HG03095 (cell line): ENCODE measurements at regions not wholly inside any gene's neighbourhood (a gene's known extent, or its start where the extent isn't known, plus 50 kb on each side); places are given as distances from the start of the nearest gene placed in this dataset.
A peak's percentile ranks its signal among the peaks of the same experiment; 100 is the strongest.

Source experiments
- ATAC-seq: cut with Tn5 transposase; IDR thresholded peaks from one replicate; pipeline ENCODE4 v1.9.1; 2021; ENCODE audit warnings: moderate library complexity; ENCODE audit not compliant: unreplicated experiment

GRCh38 chr2:138964418-138964817 lies 184.2 kb upstream of the NXPH2 start:
- ATAC-seq = no peak

DNA sequence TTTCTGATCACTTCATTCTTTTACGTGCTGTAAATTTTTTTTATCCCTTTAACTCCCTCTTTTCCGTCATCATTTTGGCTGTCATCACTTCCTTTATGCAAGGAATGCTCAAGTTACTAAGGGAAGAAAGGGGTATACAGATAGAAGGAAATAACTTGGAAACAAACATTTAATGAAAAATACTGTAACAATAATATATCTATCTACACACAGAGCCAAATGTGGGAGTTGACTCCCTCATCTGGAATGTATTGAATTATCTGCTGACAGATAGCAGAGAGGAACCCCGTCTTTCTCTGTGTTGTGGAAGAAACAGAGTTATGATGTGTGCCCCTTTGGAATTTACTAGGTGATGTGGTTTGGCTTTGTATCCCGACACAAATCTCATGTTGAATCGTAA lies 182.5 kb upstream of the NXPH2 start:
- no peak for ATAC-seq

DNA sequence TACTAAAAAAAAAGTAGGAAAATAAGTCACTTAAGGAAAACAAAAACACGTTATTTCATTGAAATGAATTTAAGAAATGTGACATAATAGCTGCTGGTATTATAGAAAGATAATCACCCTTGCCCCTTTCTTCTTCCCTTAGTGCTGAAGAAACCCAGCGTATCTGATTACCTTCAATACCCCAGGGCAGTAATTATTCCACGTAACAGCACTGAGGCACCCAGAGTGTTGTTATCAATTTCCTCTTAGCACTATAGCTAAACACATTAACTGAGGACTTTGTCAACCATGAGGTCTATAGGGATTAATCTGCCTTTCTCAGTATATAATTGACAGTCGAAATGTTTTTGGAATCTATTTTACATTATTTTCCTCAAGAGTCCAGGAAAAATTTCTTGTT lies 180.0 kb upstream of the NXPH2 start:
- ATAC-seq = no peak

DNA sequence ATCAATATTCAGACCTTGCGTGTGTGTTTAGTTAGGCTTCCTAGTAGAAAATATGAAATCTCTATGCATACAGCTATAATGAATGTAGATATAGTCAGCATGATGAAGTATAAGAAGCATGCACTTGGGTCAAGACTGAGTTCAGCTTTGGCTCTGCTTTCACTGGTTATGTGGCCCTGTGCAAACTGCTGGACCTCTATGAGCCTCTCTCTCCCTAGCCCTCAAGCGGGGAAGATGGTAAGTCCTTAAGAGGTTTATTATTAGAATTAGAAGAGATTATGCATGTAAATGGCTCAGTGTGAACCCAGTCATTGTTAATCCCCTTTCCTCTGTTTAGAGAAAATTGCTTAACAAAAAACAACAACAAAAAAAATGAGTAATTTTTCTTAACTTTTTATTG lies 178.8 kb upstream of the NXPH2 start:
- no peak for ATAC-seq

- no peak for ATAC-seq
Observed at GRCh38 chr2:138956116-138956515, 175.9 kb upstream of the NXPH2 start.

DNA sequence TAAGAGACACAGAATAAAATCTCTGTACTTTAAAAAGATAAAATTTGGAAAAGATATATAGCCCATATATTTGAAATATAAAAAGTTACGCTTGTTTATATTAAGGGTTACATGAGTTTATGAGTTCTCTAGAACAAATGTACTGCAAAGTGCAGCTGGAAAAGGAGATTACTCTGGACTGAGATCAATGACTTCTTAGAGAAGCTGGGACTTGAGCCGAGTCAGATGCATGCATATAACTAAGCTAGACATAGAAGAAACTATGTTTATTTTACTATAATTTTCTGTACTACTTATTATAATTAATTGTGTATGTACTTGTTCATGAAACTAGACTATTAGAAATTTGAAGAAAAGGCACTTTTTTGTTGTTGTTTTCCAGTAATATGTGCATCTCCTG lies 170.3 kb upstream of the NXPH2 start:
- no peak for ATAC-seq

DNA sequence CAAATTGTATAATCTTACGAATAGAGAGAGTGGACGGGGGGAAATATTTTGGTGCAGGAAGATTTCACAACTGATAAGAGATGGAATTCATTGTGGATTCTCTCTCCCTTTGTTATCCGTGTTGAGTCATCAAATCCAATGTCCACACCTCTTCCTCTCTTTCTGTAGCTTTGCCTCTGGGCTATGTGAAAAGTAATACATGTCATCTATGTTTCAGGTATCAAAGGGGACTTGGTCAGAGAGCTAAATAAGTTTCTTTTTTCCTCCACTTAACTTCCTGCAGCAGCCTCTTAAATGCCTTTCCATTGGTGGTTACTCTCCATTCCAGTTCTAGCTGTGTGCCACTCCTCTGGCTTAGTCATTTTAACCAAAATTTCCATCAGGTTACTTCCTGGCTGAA lies 169.3 kb upstream of the NXPH2 start:
- no peak for ATAC-seq

- ATAC-seq = peak; percentile 78
Observed at GRCh38 chr2:138948070-138948539, 167.9 kb upstream of the NXPH2 start.

DNA sequence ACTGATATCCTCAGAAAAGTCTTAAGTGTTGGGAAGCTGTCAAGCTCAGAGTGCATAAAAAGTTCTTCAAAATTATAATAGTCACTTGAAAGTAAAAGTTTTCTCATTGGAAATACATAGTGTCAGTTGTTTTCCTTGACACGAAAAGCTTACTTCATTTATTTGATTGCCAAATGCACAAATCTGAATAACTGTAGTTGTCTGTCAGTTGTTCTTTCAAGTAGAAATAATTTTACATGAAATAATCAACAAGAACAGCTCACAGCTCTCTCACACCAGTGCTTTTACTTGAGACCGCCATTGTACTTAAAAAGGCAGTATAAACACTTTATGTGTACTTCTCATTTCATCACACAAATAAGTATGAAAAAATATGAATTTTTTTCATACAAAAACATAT lies 163.3 kb upstream of the NXPH2 start:
- ATAC-seq = no peak

DNA sequence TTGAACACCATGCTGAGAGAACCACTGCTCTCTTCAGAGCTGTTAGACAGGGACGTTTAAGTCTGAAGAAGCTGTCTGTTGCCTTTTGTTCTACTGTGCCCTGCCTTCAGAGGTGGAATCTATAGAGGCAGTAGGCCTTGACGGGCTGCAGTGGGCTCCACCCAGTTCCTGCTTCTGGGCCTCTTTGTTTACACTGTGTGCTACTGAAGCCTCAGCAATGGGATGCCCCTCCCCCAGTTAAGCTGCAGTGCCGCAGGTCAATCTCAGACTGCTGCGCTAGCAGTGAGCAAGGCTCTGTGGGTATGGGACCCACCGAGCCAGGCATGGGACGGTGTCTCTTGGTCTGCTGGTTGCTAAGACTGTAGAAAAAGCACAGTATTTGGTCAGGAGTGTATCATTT lies 162.3 kb upstream of the NXPH2 start:
- ATAC-seq = no peak

- ATAC-seq = no peak
Observed at GRCh38 chr2:138931284-138932256, 151.4 kb upstream of the NXPH2 start.

- no peak for ATAC-seq
Observed at GRCh38 chr2:138930571-138930970, 150.4 kb upstream of the NXPH2 start.

DNA sequence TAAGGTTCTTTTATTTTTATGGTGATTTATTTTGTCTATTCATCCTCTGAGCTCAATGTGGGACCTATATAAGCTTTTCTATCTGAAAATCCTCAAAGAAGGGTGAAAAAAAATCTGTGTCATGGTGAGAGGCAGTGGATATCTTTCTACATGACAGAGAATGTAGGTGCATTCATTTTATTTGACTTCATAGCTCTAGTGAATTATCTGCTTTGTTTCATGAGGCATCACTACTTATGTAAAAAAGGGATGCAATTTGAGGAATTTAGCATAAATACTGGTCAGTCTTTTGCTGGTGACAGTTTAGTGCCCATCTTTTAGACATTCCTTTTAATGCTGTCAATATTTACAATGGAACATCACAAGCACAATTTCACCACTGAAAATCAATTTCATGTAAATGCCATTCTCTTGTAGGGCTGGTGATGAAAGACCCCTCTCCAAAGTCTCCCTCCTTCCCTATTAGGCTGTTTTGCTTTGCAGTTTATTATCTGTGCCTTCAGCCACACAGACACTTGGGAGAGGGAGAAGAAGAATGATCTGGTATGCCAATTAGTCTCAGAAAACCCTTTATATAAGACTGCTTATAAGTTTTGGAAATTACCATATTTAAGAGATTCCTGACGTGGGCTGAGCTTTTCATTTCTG lies 148.3 kb upstream of the NXPH2 start:
- no peak for ATAC-seq

GRCh38 chr2:138922973-138923563 lies 142.9 kb upstream of the NXPH2 start:
- ATAC-seq = no peak

GRCh38 chr2:138919120-138919747 lies 139.0 kb upstream of the NXPH2 start:
- ATAC-seq = no peak

GRCh38 chr2:138910427-138910826 lies 130.2 kb upstream of the NXPH2 start:
- ATAC-seq = no peak

DNA sequence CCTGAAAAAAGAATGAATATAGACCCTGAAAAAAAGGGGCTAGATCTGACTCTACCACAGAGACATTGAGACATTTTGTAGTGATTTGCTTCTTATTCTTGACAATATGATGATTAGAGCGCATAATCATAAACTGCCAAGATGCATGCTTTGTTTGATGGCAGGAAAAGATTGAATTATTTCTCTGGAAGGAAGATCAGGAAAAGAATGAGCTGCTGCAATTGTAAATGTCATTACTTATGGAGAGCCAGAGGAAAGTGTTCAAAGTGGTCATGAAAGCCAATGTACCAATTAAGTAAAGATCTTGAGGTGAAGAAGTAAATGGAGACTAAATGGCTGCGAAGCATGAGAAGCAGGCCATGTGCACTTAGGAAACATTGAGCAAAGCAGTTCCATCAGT lies 126.4 kb upstream of the NXPH2 start:
- ATAC-seq = no peak

GRCh38 chr2:138902239-138902871 lies 122.2 kb upstream of the NXPH2 start:
- ATAC-seq = no peak

DNA sequence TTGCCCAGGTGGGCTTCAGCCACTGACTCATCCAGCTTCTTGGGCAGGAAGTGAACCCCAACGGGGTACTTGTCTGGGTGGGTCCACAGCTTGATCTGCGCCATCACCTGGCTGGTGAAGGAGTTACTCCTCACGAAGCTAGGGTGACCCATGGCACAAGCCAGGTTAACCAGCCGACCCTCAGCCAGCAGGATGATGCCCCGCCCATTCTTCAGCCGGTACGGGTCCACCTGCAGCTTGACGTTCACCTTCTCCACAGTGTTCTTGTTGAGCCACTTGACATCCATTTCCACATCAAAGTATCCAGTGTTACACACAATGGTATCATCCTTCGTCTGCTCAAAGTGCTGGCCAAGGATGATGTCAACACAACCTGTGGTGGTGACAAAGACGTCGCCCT lies 121.3 kb upstream of the NXPH2 start:
- ATAC-seq = no peak

DNA sequence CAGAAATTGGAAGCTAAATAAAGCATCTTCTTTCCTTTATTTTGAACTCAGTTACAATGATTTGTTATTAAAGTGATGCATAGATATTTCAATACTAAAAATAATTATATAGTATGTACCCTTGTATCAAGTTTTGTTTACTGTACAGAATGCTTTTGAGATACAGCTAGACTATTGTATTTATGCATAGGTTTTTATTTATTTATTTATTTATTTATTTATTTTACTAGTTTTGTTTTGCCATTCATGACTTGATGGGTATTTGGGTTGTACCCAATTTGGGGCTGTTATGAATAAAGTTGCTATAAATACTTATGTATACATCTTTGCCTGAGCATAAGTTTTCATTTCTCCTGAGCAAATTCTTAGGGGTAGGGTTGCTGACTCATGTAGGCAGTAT lies 118.7 kb upstream of the NXPH2 start:
- ATAC-seq = no peak

DNA sequence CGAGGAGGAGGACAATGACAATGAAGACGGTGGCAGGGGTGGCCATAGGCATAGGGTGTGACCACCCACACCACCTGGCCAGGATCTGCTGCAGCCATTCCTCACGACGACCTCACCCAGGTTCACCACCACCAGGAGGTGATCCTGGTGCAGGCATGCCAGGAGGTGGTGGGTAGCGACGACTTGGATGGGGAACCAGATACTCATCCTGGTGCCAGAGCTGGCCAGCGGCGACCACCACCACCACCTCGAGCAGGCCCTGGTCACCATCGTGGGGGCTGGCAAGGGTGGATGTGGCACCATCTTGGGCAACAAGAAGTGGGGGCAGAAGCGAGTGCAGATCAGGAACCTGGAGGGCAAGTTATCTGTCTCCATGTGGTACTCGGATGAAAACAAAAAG lies 117.1 kb upstream of the NXPH2 start:
- ATAC-seq = no peak
